ENCODE measurements at regions not wholly inside any gene's neighbourhood (a gene's known extent, or its start where the extent isn't known, plus 50 kb on each side); places are given as distances from the start of the nearest gene placed in this dataset.

- TF ChIP-seq EP300 (IDR thresholded peaks at IDR 0.05): no peak
- TF ChIP-seq CTCF (IDR thresholded peaks at IDR 0.05): no peak
These were observed 259.6 kb upstream of the ALG10B start for GRCh38 chr12:38056701-38057689.

Data from tibial nerve (tissue), 4 donors.